ENCODE measurements at regions not wholly inside any gene's neighbourhood (a gene's known extent, or its start where the extent isn't known, plus 50 kb on each side); places are given as distances from the start of the nearest gene placed in this dataset.
"Not testable (repeated sequence)": the region's sequence is repeated elsewhere in the genome, so short reads cannot be mapped to it uniquely, and the experiment has no call there.

DNA sequence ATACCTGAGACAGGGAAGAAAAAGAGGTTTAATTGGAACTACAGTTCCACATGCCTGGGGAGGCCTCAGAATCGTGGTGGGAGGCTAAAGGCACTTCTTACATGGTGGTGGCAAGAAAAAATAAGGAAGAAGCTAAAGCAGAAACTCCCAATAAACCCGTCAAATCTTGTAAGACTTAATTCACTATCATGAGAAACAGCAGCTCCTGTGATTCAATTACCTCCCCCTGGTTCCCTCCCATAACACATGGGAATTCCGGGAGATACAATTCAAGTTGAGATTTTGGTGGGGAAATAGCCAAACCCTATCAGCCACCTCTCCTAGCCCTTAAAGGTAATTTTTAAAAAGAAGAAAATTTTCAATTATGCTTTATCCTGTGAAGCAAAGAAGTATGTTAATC, 728.8 kb downstream of the RNF144A start:
- no peak for DNase-seq (ENCODE audit: low spot score)

- no peak for DNase-seq (ENCODE audit: low spot score)
Observed at GRCh38 chr2:7646661-7647060, 729.4 kb downstream of the RNF144A start.

GRCh38 chr2:7648221-7648795, 731.1 kb downstream of the RNF144A start:
- no peak for DNase-seq (ENCODE audit: low spot score)

DNA sequence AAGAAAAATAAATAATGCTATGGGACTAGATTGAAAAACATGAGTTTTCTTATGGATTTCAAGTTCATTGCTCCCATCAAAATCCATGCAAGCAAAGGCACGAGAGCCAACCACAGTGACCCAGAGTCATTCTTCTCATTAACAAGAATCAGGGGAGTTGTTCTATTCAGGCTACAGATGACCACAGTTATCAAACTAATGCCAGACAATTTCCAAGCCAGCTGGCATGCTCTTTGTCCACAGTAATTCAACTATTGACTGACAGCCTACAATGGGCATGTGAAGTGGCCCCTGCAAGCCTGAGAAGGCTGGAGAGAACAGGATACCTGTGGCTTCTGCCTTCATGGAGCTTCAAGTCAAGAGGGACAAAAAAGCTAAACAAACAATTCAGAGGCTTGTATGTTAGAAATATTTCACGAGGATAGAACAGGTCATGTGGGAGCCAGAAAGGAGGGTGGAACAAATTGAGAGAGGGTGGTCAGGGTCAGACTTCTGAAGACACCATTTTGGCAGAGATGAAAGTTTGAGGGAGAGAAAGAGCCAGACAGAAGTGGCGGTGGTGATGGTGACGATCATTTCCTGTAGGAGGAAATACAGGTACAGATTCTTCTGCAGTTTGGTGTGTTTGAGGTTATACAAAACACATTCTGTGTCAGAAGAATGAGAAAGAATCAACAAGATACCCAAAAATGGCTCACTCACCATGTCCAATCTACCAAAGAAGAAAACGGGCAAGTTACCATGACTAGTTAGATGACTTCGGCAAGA, 732.4 kb downstream of the RNF144A start:
- DNase-seq (ENCODE audit: low spot score): no peak

DNA sequence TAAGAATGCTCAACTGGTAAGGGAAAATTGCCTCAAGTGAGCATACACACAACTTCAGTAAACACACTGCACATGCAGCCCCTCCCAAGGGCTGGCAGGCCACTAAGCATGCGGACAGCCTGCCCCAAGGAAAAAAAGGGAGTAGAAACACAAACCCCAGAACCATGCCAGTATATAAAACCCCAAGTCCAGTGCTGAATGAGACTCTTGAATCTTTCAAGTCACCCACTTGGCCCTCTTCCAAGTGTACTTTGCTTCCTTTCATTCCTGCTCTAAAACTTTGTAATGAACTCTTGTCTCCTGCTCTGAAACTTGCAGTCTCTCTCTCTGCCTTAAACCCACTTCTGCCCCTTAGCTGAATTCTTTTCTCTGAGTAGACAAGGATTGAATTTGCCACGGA, 736.4 kb downstream of the RNF144A start:
- DNase-seq (ENCODE audit: low spot score): no peak

GRCh38 chr2:7655629-7656028, 738.4 kb downstream of the RNF144A start:
- no peak for DNase-seq (ENCODE audit: low spot score)

DNA sequence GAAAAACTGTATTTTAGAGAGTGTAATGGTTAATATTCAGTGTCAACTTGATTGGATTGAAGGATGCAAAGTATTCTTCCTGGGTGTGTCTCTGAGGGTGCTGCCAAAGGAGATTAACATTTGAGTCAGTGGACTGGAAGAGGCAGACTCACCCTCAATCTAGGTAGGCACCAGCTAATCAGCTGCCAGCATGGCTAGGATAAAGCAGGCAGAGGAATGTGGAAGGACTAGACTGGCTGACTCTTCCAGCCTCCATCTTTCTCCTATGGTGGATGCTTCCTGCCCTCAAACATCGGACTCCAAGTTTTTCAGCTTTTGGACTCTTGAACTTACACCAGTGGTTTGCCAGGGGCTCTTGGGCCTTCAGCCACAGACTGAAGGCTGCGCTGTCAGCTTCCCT, 740.3 kb downstream of the RNF144A start:
- DNase-seq (ENCODE audit: low spot score): not testable (repeated sequence)

DNA sequence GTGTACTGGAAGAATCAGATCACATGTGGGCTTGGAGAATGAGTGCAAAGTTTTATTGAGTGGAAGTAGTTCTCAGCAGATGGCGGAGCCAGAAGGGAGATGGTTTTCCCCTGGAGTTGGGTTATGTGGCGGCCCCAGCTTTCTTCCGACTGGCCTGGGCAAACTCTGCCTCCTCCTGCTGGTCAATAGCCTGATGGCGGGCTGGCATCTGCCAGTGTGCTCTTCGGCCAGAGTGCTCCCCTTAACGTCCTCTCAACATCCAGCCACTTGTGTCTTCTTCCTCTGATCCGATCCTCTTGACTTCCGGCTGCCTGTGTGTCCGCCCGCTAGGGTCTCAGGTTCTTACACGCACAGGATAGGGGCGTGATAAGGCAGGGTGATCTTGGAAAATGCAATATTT, 741.3 kb downstream of the RNF144A start:
- DNase-seq (ENCODE audit: low spot score): no peak

GRCh38 chr2:7660816-7661215, 743.6 kb downstream of the RNF144A start:
- DNase-seq (ENCODE audit: low spot score): no peak

GRCh38 chr2:7661502-7661901, 744.3 kb downstream of the RNF144A start:
- DNase-seq (ENCODE audit: low spot score): no peak

DNA sequence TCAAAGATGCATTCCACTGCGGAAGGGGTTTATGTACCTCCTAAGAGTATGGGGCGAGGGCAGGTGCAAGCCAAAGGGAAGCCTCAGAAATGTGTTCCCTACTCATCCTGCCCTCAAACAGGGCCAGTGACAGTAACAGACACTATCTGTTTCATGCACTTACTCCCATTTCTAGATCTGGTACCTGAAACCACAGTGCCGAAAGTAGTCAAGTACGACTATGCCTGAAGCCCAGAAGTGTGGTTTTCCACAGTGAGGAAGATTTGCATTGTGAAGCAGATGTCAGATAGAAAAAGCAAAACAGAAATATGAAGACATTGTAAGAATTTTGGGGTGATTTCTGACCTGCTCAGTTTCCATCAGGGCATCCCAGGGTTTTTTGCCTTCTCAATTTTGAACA, 748.7 kb downstream of the RNF144A start:
- no peak for DNase-seq (ENCODE audit: low spot score)

DNA sequence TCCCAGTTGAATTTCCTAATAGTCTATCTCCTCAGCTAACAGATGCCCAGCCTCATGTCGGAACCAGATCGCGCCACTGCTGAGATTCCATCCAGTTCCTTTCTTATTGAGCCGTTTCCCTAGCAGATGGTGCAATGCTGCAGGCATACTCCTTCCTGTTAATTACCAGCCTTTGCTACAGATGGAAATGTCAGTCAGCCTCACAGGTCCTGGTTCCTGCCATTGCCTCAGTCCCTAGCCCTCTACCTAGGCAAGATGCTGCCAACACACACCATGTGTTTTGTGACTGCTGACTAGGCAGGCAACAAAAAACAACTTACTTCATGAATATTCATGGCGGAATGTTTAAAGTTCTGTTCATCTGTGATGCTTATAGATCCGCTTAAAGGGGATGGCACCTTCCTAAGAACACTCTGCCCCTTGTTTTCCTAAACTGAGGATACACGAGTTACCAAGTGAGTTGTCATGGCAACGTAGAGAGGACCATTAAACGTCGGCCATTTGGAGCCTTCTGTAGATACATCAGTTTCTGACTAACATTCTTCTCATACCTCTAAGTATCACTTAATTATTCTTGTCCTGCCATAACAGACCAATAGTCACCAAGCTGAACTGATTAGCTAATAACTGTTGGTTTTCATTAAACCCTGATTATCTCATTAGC, 749.5 kb downstream of the RNF144A start:
- DNase-seq (ENCODE audit: low spot score): no peak

GRCh38 chr2:7667260-7667757, 750.1 kb downstream of the RNF144A start:
- DNase-seq (ENCODE audit: low spot score): no peak

GRCh38 chr2:7670905-7671641, 753.9 kb downstream of the RNF144A start:
- DNase-seq (ENCODE audit: low spot score): no peak

DNA sequence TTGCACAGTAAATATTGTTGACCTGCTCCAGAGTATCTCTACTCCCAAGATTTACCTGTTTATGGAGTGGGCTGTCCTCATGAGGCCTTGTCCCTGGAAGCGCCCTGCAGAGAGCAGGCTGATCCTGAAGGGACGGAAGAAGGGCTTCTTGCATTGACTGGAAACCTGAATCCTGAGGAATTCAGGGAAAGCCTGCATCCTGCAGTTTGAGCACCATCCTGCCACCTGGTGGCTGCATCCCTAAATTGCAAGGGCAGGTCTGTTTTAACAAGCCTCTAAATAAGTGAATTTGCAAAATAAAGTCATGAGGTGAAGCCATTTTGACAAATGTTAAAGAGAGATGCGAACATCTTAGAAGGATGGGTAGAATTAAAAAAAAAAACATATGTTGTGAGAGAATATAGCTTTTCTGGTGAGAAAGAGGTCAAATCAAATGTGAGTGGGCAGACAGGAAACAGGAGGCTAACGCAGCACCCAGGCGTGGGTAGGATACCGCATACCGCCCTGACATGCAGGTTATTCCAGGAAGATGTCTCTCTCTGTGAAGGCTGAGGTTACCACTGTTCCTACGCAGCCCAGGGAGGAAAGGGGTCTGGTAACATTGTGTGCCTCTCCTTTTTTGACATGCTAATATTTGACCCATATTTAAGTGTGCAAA, 754.9 kb downstream of the RNF144A start:
- DNase-seq (ENCODE audit: low spot score): peak; percentile 36

DNA sequence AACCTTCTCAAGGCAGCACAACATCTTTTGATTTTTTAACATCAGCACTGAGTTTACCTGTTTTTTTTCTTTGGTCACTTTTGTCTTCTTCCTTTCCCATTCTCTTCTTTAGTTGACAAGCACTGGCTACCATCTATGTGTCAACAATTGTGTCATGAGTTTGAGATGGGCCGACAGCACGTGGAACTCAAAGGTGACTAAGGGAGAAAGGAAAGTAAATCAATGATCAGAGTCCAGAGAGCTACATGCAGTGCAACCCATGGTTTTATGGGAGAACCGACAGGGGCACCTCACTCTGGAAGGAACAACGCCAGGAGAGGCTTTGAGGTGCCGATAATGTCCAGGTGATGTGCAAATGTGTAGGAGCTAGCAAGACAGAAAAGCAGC, 755.5 kb downstream of the RNF144A start:
- no peak for DNase-seq (ENCODE audit: low spot score)

DNA sequence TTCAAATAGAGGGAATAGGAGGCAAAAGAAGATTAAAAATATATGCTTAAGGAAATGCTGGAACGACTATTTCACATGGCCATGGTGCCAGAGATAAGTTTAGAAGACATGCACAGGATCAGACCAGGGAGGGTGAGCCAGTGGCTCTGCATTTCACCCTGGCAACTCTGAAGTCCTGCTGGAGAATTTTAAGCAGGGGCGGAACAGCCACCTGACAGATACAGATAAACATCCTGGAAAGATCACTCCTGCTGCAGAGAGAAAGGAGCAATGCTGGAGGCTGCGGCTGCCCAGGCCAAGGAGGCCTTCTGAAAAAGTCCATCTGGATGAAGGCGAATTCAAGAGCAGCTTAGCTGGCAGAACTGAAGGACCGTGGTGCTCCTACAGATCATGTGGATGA, 755.9 kb downstream of the RNF144A start:
- DNase-seq (ENCODE audit: low spot score): no peak

DNA sequence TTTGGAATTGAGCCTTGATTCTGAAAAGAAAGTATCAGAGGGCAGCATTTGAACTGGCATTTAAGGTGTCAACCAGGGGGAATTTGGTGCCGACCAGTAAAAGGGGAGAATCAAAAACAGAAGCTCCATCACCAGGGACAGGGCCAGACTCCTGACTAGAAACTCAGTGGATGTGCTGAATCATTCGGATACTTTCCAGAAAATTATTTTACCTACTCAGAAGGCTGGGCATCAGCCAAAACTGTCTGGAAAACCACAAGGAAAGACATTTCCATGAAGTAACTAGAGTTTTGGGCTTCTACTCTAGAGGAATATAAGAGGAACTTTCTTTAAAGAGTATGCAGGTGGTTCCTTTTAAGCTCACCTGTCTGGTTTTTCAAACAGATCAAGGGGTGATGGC, 756.6 kb downstream of the RNF144A start:
- DNase-seq (ENCODE audit: low spot score): no peak

DNA sequence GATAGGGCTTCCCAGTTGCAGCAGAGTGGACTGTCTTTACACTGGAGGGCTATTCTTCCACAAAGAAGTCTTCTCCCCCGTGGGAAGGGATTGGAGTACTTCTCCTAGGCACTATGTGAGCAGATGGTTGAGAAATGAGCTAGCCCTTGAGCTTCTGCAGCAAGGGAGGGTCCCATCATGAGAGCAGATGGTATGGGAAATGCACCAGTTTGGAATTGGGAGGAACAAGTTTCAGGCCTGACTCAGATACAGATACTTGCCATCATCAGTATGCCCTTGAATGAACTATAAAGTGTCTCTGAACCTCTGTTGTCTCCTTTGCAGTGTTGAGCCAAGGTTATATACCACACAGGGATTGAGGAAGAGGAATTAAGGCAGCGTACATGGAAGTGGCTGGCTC, 757.4 kb downstream of the RNF144A start:
- no peak for DNase-seq (ENCODE audit: low spot score)

DNA sequence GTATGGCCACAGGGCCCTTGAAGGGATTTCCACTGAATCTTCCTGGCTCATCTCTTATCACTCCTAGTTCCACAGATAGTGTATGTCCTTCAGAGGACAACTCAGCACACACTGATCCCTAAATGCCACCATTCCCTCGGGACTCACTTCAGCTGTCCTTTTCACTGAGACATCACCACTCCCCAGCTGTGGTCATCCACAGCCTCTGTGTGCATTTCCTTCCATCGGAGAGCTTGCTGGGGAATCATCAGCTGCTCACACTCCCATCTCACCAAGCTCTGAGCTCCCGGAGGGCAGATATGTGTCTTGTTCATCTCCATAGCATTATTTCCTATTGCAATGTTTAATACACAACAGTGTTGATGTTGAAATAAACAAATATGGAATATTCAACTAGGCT, 759.5 kb downstream of the RNF144A start:
- no peak for DNase-seq (ENCODE audit: low spot score)

GRCh38 chr2:7681881-7682461, 764.8 kb downstream of the RNF144A start:
- no peak for DNase-seq (ENCODE audit: low spot score)

DNA sequence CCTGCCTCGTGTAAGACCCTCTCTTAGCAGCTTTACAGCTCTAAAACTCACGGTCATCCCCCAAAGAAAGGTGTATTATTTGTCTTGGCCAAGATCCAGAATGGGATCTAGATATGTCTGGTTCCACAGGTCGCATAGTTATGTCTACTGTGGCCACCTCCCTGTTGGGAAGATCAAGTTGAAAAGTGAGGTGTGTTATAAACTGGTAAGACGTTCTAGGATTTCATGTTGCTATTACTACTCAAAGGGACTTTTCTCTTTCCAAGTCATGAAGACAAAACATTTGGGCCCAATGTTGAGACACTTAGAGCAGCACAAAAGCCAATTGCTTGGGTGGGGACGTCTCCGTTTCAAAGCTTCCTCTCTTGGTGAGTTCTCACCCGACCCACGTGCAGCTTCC, 766.0 kb downstream of the RNF144A start:
- no peak for DNase-seq (ENCODE audit: low spot score)
